ENCODE measurements at regions not wholly inside any gene's neighbourhood (a gene's known extent, or its start where the extent isn't known, plus 50 kb on each side); places are given as distances from the start of the nearest gene placed in this dataset.
"Not testable (repeated sequence)": the region's sequence is repeated elsewhere in the genome, so short reads cannot be mapped to it uniquely, and the experiment has no call there.

DNA sequence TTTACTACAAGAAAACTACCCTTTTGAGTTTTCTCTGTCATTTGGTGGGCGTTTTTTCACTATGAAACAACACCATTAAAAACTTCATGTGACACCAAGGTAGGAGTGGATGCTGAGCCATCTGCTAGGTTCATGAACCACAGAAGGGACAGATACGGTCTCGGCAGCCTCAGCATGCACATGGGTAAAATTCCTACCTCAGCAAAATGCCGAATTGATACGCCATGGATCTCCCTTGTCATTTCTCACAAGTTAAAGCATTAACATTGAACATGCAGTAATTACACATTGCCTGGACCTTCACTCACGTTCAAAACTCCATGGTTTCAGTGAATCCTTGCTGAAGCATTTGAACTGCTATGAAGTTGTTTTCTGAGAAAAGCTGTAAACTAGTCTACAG is 121.5 kb upstream of the EGR2 start:
- H3K27me3 ChIP-seq (ENCODE audit: insufficient read depth, low read length): no peaks in the 10 kb centered on the region
- no peak for TF ChIP-seq EZH2 (IDR thresholded peaks at IDR 0.05; ENCODE audit: borderline replicate concordance, low read length)
- TF ChIP-seq, protein P1, sequence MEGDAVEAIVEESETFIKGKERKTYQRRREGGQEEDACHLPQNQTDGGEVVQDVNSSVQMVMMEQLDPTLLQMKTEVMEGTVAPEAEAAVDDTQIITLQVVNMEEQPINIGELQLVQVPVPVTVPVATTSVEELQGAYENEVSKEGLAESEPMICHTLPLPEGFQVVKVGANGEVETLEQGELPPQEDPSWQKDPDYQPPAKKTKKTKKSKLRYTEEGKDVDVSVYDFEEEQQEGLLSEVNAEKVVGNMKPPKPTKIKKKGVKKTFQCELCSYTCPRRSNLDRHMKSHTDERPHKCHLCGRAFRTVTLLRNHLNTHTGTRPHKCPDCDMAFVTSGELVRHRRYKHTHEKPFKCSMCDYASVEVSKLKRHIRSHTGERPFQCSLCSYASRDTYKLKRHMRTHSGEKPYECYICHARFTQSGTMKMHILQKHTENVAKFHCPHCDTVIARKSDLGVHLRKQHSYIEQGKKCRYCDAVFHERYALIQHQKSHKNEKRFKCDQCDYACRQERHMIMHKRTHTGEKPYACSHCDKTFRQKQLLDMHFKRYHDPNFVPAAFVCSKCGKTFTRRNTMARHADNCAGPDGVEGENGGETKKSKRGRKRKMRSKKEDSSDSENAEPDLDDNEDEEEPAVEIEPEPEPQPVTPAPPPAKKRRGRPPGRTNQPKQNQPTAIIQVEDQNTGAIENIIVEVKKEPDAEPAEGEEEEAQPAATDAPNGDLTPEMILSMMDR (IDR thresholded peaks at IDR 0.05; ENCODE audit: low read length): no peak
- H3K9me3 ChIP-seq (ENCODE audit: low read length): no peaks in the 10 kb centered on the region
- H3K4me2 ChIP-seq (ENCODE audit: low read length): no peak overlapping the region
- H3K27ac ChIP-seq (ENCODE audit: low read depth, low read length, poor library complexity, severe bottlenecking): no peak overlapping the region
- H4K20me1 ChIP-seq (ENCODE audit: insufficient read depth, low read length): no peaks in the 10 kb centered on the region
- no peaks in the 10 kb centered on the region for H3F3A ChIP-seq (ENCODE audit: insufficient read depth, low read length)
- no peaks in the 10 kb centered on the region for H3K36me3 ChIP-seq (ENCODE audit: insufficient read depth, low read length)
- no peaks in the 10 kb centered on the region for H3K9me2 ChIP-seq (ENCODE audit: low read depth, low read length)
- no peak overlapping the region for H3K9ac ChIP-seq (ENCODE audit: low read length)
- H2AFZ ChIP-seq (ENCODE audit: low read length): no peak overlapping the region
- no peak overlapping the region for H3K4me3 ChIP-seq (ENCODE audit: low read depth, low read length, poor library complexity, severe bottlenecking)
- H3K79me2 ChIP-seq (ENCODE audit: insufficient read depth, low read length): no peaks in the 10 kb centered on the region
- H3K4me1 ChIP-seq (ENCODE audit: insufficient read depth, low read length, severe bottlenecking): no peaks in the 10 kb centered on the region

DNA sequence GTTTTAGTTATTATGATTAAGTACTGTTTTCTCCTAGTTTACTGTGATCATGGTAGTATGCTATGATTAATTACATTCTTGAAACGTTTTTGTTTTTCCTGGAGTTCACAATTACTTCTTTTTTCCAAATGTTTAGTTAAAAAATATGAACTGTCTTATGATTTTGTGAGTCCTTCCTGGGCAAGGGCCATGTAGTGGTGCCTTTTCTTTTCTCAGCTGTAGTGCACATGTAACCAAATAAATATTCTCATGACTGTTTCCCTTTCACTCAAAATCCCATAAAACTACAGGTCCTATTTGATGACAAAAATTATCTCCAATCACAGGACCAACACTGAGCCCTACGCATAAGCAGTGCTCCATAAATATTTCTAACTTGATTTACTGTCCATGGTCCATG is 118.9 kb upstream of the EGR2 start:
- H3F3A ChIP-seq (ENCODE audit: insufficient read depth, low read length): no peaks in the 10 kb centered on the region
- no peak overlapping the region for H3K9ac ChIP-seq (ENCODE audit: low read length)
- no peaks in the 10 kb centered on the region for H3K79me2 ChIP-seq (ENCODE audit: insufficient read depth, low read length)
- H3K27me3 ChIP-seq (ENCODE audit: insufficient read depth, low read length): no peaks in the 10 kb centered on the region
- no peaks in the 10 kb centered on the region for H3K4me1 ChIP-seq (ENCODE audit: insufficient read depth, low read length, severe bottlenecking)
- no peaks in the 10 kb centered on the region for H3K36me3 ChIP-seq (ENCODE audit: insufficient read depth, low read length)
- H3K9me2 ChIP-seq (ENCODE audit: low read depth, low read length): no peaks in the 10 kb centered on the region
- no peaks in the 10 kb centered on the region for H3K9me3 ChIP-seq (ENCODE audit: low read length)
- no peaks in the 10 kb centered on the region for H4K20me1 ChIP-seq (ENCODE audit: insufficient read depth, low read length)
- no peak overlapping the region for H3K4me3 ChIP-seq (ENCODE audit: low read depth, low read length, poor library complexity, severe bottlenecking)
- no peak overlapping the region for H3K4me2 ChIP-seq (ENCODE audit: low read length)
- no peak overlapping the region for H3K27ac ChIP-seq (ENCODE audit: low read depth, low read length, poor library complexity, severe bottlenecking)
- no peak overlapping the region for H2AFZ ChIP-seq (ENCODE audit: low read length)
- TF ChIP-seq EZH2 (IDR thresholded peaks at IDR 0.05; ENCODE audit: borderline replicate concordance, low read length): no peak

DNA sequence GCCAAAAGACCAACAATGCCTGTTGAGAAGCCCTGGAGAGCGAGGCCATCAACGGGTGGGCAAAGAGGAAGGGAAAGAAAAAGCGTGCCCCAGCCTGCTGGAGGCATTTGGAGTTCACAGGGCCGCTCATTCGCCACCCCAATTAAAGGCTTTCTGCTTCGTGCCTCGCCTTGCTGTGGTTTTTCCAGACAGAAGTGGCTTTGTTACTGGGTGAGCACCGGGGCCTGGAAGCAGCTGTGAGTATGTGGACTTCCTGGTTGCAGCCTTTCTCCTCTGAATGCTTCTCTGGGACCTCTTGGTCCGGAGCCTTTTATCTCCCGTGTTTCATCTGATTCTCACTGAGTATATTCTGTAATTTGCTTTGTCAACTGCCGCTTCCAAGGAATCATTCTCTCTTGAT is 118.1 kb upstream of the EGR2 start:
- H3K4me1 ChIP-seq (ENCODE audit: insufficient read depth, low read length, severe bottlenecking): no peaks in the 10 kb centered on the region
- no peak for TF ChIP-seq EZH2 (IDR thresholded peaks at IDR 0.05; ENCODE audit: borderline replicate concordance, low read length)
- TF ChIP-seq, protein P1 (IDR thresholded peaks at IDR 0.05; ENCODE audit: low read length): no peak
- H3F3A ChIP-seq (ENCODE audit: insufficient read depth, low read length): no peaks in the 10 kb centered on the region
- no peaks in the 10 kb centered on the region for H3K9me2 ChIP-seq (ENCODE audit: low read depth, low read length)
- no peak overlapping the region for H2AFZ ChIP-seq (ENCODE audit: low read length)
- no peaks in the 10 kb centered on the region for H3K9me3 ChIP-seq (ENCODE audit: low read length)
- H3K9ac ChIP-seq (ENCODE audit: low read length): no peak overlapping the region
- H3K79me2 ChIP-seq (ENCODE audit: insufficient read depth, low read length): no peaks in the 10 kb centered on the region
- no peaks in the 10 kb centered on the region for H3K36me3 ChIP-seq (ENCODE audit: insufficient read depth, low read length)
- no peak overlapping the region for H3K27ac ChIP-seq (ENCODE audit: low read depth, low read length, poor library complexity, severe bottlenecking)
- no peak overlapping the region for H3K4me3 ChIP-seq (ENCODE audit: low read depth, low read length, poor library complexity, severe bottlenecking)
- no peaks in the 10 kb centered on the region for H3K27me3 ChIP-seq (ENCODE audit: insufficient read depth, low read length)
- H4K20me1 ChIP-seq (ENCODE audit: insufficient read depth, low read length): no peaks in the 10 kb centered on the region
- no peak overlapping the region for H3K4me2 ChIP-seq (ENCODE audit: low read length)

DNA sequence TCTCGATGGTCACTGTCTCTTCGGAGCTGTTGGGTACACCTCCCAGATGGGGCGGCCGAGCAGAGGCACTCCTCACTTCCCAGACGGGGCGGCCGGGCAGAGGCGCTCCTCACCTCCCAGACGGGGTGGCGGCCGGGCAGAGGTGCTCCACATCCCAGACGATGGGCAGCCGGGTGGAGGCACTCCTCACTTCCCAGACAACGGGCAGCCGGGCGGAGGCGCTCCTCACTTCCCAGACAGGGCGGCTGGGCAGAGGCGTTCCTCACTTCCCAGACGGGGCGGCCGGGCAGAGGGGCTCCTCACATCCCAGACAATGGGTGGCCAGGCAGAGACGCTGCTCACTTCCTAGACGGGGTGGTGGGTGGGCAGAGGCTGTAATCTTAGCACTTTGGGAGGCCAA is 112.6 kb upstream of the EGR2 start:
- not testable (repeated sequence) for H3K4me1 ChIP-seq (ENCODE audit: insufficient read depth, low read length, severe bottlenecking); H3K9ac ChIP-seq (ENCODE audit: low read length); H3K4me3 ChIP-seq (ENCODE audit: low read depth, low read length, poor library complexity, severe bottlenecking); H3K9me2 ChIP-seq (ENCODE audit: low read depth, low read length); H3K27me3 ChIP-seq (ENCODE audit: insufficient read depth, low read length); H3K9me3 ChIP-seq (ENCODE audit: low read length); H3K36me3 ChIP-seq (ENCODE audit: insufficient read depth, low read length); H2AFZ ChIP-seq (ENCODE audit: low read length); H3K4me2 ChIP-seq (ENCODE audit: low read length); H3K27ac ChIP-seq (ENCODE audit: low read depth, low read length, poor library complexity, severe bottlenecking); H3K79me2 ChIP-seq (ENCODE audit: insufficient read depth, low read length); H3F3A ChIP-seq (ENCODE audit: insufficient read depth, low read length); H4K20me1 ChIP-seq (ENCODE audit: insufficient read depth, low read length)

Data from OCI-LY1 (cell line).